ENCODE measurements at regions not wholly inside any gene's neighbourhood (a gene's known extent, or its start where the extent isn't known, plus 50 kb on each side); places are given as distances from the start of the nearest gene placed in this dataset.

DNA sequence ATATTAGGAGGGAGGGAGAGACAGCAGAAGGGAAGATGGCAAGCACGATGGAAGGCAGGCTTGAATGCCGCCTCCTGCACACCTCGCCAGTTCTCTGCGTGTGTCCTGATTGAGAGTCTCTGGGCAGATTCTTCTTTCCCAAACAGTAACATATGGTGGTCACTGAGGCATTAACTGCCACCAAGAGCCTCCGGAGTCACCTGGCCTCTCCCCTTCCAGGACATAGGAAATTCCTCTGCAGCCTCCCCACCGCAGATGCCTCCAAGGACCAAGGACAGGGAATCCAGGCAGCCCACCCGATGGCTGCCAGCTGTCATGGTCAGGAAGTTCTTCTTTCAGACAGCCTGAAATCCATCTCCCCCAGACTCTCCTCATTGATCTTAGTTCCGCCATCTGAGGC lies 149.3 kb downstream of the ENGASE start:
- Histone ChIP-seq H3K4me3 (replicated peaks in 1 of 3; ENCODE audit: insufficient read depth in 1 of 3, low read depth in 2 of 3, low read length in 3 of 3) (no peak overlapping the region), H3K4me1 (ENCODE audit: insufficient read depth, low read length) (no peaks in the 10 kb centered on the region), H3K79me2 (ENCODE audit: insufficient read depth, low read length) (no peaks in the 10 kb centered on the region), H3K27ac (ENCODE audit: extremely low read length, insufficient read depth, low read length) (no peak overlapping the region), H3K9me3 (ENCODE audit: low read length) (no peaks in the 10 kb centered on the region), H3K9ac (ENCODE audit: insufficient read depth, low read depth, low read length) (no peak overlapping the region), H3K27me3 (ENCODE audit: control insufficient read depth in 1 of 2, insufficient read depth in 2 of 2, low read length in 2 of 2) (peaks cover 29 to 81% of the 10 kb centered on the region in 2 experiments), H3K4me2 (ENCODE audit: low read depth, low read length) (no peak overlapping the region), H4K20me1 (ENCODE audit: insufficient read depth, low read length) (peaks cover 11% of the 10 kb centered on the region; the same call in 1 of the 2 replicates), H3K36me3 (replicated peaks in 1 of 2; ENCODE audit: control insufficient read depth in 1 of 2, insufficient read depth in 2 of 2, low read length in 2 of 2) (no peaks in the 10 kb centered on the region), H2AFZ (ENCODE audit: low read length) (no peak overlapping the region)
- DNase-seq (ENCODE audit: low spot score) (no peak), ATAC-seq (no peak), FAIRE-seq (no peak)
- TF ChIP-seq YEATS4 (CRISPR knock-in tag; IDR thresholded peaks at IDR 0.05; ENCODE audit: borderline replicate concordance) = no peak
- TF ChIP-seq, protein P1, sequence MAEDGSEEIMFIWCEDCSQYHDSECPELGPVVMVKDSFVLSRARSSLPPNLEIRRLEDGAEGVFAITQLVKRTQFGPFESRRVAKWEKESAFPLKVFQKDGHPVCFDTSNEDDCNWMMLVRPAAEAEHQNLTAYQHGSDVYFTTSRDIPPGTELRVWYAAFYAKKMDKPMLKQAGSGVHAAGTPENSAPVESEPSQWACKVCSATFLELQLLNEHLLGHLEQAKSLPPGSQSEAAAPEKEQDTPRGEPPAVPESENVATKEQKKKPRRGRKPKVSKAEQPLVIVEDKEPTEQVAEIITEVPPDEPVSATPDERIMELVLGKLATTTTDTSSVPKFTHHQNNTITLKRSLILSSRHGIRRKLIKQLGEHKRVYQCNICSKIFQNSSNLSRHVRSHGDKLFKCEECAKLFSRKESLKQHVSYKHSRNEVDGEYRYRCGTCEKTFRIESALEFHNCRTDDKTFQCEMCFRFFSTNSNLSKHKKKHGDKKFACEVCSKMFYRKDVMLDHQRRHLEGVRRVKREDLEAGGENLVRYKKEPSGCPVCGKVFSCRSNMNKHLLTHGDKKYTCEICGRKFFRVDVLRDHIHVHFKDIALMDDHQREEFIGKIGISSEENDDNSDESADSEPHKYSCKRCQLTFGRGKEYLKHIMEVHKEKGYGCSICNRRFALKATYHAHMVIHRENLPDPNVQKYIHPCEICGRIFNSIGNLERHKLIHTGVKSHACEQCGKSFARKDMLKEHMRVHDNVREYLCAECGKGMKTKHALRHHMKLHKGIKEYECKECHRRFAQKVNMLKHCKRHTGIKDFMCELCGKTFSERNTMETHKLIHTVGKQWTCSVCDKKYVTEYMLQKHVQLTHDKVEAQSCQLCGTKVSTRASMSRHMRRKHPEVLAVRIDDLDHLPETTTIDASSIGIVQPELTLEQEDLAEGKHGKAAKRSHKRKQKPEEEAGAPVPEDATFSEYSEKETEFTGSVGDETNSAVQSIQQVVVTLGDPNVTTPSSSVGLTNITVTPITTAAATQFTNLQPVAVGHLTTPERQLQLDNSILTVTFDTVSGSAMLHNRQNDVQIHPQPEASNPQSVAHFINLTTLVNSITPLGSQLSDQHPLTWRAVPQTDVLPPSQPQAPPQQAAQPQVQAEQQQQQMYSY (CRISPR knock-in tag; IDR thresholded peaks at IDR 0.05) = no peak
- TF ChIP-seq RBAK (CRISPR knock-in tag; IDR thresholded peaks at IDR 0.05) = no peak
- TF ChIP-seq MXI1 (IDR thresholded peaks at IDR 0.05; ENCODE audit: borderline replicate concordance, low read depth, low read length) = no peak
- TF ChIP-seq FUBP1 (CRISPR knock-in tag; IDR thresholded peaks at IDR 0.05; ENCODE audit: borderline replicate concordance) = no peak
- TF ChIP-seq HNRNPH1 (optimal IDR thresholded peaks at IDR 0.05; ENCODE audit: low read depth, low read length) = no peak
- TF ChIP-seq KDM6A (CRISPR knock-in tag; IDR thresholded peaks at IDR 0.05; ENCODE audit: low read depth) = no peak
- no peak for TF ChIP-seq FOXK1 (CRISPR knock-in tag; IDR thresholded peaks at IDR 0.05; ENCODE audit: borderline replicate concordance, low read depth)
- TF ChIP-seq, protein P2, sequence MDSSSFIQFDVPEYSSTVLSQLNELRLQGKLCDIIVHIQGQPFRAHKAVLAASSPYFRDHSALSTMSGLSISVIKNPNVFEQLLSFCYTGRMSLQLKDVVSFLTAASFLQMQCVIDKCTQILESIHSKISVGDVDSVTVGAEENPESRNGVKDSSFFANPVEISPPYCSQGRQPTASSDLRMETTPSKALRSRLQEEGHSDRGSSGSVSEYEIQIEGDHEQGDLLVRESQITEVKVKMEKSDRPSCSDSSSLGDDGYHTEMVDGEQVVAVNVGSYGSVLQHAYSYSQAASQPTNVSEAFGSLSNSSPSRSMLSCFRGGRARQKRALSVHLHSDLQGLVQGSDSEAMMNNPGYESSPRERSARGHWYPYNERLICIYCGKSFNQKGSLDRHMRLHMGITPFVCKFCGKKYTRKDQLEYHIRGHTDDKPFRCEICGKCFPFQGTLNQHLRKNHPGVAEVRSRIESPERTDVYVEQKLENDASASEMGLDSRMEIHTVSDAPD (CRISPR knock-in tag; IDR thresholded peaks at IDR 0.05) = no peak
- TF ChIP-seq, protein P3, sequence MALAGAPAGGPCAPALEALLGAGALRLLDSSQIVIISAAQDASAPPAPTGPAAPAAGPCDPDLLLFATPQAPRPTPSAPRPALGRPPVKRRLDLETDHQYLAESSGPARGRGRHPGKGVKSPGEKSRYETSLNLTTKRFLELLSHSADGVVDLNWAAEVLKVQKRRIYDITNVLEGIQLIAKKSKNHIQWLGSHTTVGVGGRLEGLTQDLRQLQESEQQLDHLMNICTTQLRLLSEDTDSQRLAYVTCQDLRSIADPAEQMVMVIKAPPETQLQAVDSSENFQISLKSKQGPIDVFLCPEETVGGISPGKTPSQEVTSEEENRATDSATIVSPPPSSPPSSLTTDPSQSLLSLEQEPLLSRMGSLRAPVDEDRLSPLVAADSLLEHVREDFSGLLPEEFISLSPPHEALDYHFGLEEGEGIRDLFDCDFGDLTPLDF (CRISPR knock-in tag; IDR thresholded peaks at IDR 0.05) = no peak
- TF ChIP-seq NONO (IDR thresholded peaks at IDR 0.05) = no peak
- TF ChIP-seq NONO (CRISPR knock-in tag; conservative IDR thresholded peaks at IDR 0.05) = no peak
- TF ChIP-seq ZNF550 (CRISPR knock-in tag; IDR thresholded peaks at IDR 0.05; ENCODE audit: borderline replicate concordance) = no peak
- TF ChIP-seq TCF7 (IDR thresholded peaks at IDR 0.05; ENCODE audit: low read depth) = no peak
- TF ChIP-seq, protein P4, sequence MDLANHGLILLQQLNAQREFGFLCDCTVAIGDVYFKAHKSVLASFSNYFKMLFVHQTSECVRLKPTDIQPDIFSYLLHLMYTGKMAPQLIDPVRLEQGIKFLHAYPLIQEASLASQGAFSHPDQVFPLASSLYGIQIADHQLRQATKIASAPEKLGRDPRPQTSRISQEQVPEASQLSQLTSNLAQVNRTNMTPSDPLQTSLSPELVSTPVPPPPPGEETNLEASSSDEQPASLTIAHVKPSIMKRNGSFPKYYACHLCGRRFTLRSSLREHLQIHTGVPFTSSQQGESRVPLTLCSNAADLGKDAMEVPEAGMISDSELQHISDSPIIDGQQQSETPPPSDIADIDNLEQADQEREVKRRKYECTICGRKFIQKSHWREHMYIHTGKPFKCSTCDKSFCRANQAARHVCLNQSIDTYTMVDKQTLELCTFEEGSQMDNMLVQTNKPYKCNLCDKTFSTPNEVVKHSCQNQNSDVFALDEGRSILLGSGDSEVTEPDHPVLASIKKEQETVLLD (CRISPR knock-in tag; IDR thresholded peaks at IDR 0.05; ENCODE audit: low read depth) = no peak
- no peak for TF ChIP-seq SYNCRIP (IDR thresholded peaks at IDR 0.05; ENCODE audit: insufficient read depth, low read depth, low read length)
- no peak for TF ChIP-seq ZFP62 (CRISPR knock-in tag; IDR thresholded peaks at IDR 0.05)
- ChIA-PET POLR2A (no interaction called here), CTCF (ENCODE audit: low intra/inter-chr PET ratio, low total read pairs) (no interaction called here)
- 27% methylated on average over 8 of the region's 8 CpGs for WGBS (ENCODE audit: low lambda C conversion rate)
- in situ Hi-C loops (cut with HindIII; ENCODE audit: extremely low pct_ligation_motif_present, low pct_unique_long_range_greater_than_20kb) = no loop called here
- no TSS peak for BruUV-seq (replicated peaks)
- intact Hi-C loops (cut with micrococcal nuclease; ENCODE audit: unreplicated experiment) = no loop called here

Measured in HepG2 (cell line).